Nephron progenitor cell (in vitro differentiated cells): ENCODE measurements at regions not wholly inside any gene's neighbourhood (a gene's known extent, or its start where the extent isn't known, plus 50 kb on each side); places are given as distances from the start of the nearest gene placed in this dataset.

ENCODE experiments used
- DNase-seq: peaks from one replicate; pipeline ENCODE4 v3.0.0; 2021
- H3K27ac Mint-ChIP-seq: 2 replicates; pipeline ENCODE4 v1.8.0; 2021; ENCODE audit warnings: mild to moderate bottlenecking, moderate library complexity, mixed read lengths
- H3K27me3 Mint-ChIP-seq: 2 replicates; pipeline ENCODE4 v1.8.0; 2021; ENCODE audit warnings: mild to moderate bottlenecking, low read depth, mixed read lengths; ENCODE audit not compliant: poor library complexity
- H3K36me3 Mint-ChIP-seq: 2 replicates; pipeline ENCODE4 v1.8.0; 2021; ENCODE audit warnings: low read depth, mixed read lengths
- H3K4me1 Mint-ChIP-seq: 2 replicates; pipeline ENCODE4 v1.8.0; 2021; ENCODE audit warnings: mixed read lengths
- H3K4me3 Mint-ChIP-seq: 2 replicates; pipeline ENCODE4 v1.8.0; 2021; ENCODE audit warnings: mild to moderate bottlenecking, moderate library complexity, mixed read lengths
- H3K9me3 Mint-ChIP-seq: 2 replicates; pipeline ENCODE4 v1.8.0; 2021; ENCODE audit warnings: mild to moderate bottlenecking, moderate library complexity, mixed read lengths
- TF ChIP-seq, protein P1 (sequence below): fragments of 200-600 bp; sonication (generic); IDR thresholded peaks from 2 replicates; pipeline ENCODE4 v1.5.0; 2021; ENCODE audit warnings: antibody characterized with exemption

GRCh38 chr9:1256178-1256577, 206.0 kb downstream of the DMRT2 start:
- Mint-ChIP-seq H3K9me3 (peaks cover 55% of the 10 kb centered on the region), H3K36me3 (no peaks in the 10 kb centered on the region), H3K4me3 (no peak overlapping the region), H3K27me3 (peaks cover 3% of the 10 kb centered on the region), H3K27ac (no peak overlapping the region), H3K4me1 (no peaks in the 10 kb centered on the region)
- TF ChIP-seq, protein P1, sequence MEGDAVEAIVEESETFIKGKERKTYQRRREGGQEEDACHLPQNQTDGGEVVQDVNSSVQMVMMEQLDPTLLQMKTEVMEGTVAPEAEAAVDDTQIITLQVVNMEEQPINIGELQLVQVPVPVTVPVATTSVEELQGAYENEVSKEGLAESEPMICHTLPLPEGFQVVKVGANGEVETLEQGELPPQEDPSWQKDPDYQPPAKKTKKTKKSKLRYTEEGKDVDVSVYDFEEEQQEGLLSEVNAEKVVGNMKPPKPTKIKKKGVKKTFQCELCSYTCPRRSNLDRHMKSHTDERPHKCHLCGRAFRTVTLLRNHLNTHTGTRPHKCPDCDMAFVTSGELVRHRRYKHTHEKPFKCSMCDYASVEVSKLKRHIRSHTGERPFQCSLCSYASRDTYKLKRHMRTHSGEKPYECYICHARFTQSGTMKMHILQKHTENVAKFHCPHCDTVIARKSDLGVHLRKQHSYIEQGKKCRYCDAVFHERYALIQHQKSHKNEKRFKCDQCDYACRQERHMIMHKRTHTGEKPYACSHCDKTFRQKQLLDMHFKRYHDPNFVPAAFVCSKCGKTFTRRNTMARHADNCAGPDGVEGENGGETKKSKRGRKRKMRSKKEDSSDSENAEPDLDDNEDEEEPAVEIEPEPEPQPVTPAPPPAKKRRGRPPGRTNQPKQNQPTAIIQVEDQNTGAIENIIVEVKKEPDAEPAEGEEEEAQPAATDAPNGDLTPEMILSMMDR: no peak
- no peak for DNase-seq

GRCh38 chr9:1261266-1261665, 211.1 kb downstream of the DMRT2 start:
- H3K9me3 Mint-ChIP-seq: peaks cover 70% of the 10 kb centered on the region
- TF ChIP-seq, protein P1: no peak
- H3K27me3 Mint-ChIP-seq: peaks cover 3% of the 10 kb centered on the region
- DNase-seq: no peak
- H3K4me1 Mint-ChIP-seq: no peaks in the 10 kb centered on the region
- no peak overlapping the region for H3K27ac Mint-ChIP-seq
- no peak overlapping the region for H3K4me3 Mint-ChIP-seq
- no peaks in the 10 kb centered on the region for H3K36me3 Mint-ChIP-seq

DNA sequence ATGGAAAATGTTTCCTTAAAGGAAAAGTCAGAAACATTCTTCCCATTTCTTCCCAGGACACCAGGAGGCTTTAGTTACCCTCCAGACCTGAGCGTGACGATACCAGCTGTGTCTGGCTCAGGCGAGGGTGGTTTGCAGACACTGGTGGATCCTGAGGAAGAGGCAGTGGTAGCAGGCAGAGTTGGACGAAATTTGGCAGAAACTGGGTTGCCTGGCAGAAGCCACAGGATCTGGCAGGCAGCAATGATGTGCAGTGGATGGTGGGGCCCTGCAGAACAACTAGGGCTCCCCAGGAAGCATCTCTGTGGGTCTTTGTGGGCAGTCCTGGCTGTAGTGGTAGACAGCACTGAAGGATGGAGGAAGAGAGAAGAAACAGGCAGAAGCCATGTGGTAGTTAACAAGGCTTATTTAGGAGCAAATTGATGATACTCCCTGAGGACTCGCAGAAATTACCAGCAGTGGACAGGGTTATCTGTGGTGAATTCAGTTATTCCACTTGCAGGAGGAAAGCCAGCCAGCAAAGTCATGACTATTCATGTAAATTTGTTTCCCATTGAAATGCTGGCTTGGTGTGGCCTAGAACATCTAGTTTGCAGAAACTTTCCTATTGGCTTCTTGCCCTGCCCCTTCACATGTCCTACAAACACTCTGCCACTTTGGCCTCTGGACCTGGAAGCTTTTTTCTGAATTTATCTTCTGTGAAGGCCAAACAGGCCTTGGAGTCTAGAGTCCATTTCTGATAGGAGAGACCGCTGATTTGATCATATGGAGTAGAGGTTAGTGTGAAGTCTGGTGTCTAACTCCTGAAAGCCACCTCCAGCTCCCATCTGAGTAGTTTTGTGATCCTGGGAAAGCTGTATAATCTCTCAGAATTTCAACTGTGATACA, 212.0 kb downstream of the DMRT2 start:
- Mint-ChIP-seq H3K36me3 (no peaks in the 10 kb centered on the region), H3K27ac (no peak overlapping the region), H3K9me3 (peaks cover 70% of the 10 kb centered on the region), H3K4me1 (no peaks in the 10 kb centered on the region), H3K27me3 (peaks cover 3% of the 10 kb centered on the region), H3K4me3 (no peak overlapping the region)
- DNase-seq: no peak
- TF ChIP-seq, protein P1: no peak

DNA sequence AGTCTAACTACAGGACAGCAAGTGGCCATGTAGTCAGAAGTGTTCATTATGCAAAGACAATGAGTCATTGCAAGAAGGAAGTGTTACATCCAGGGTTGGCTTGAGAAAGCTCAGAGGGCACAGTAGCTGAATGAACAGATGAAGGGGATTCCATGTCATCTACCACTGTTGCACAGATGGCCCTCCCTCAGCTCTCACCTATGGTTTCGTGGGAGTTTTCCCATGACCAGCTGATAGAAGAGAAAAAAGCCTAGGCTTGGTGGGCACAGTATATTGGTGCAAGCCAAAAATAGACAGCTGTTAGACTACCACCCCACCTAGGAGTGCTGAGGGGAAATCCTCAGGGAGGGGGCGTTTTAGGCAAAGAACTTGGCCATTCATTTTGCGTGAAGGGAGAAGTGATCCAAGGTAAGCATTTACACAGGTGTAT, 217.0 kb downstream of the DMRT2 start:
- H3K36me3 Mint-ChIP-seq: no peaks in the 10 kb centered on the region
- no peak overlapping the region for H3K4me3 Mint-ChIP-seq
- peaks cover 76% of the 10 kb centered on the region for H3K9me3 Mint-ChIP-seq
- no peak for DNase-seq
- no peaks in the 10 kb centered on the region for H3K4me1 Mint-ChIP-seq
- H3K27me3 Mint-ChIP-seq: peaks cover 10% of the 10 kb centered on the region
- H3K27ac Mint-ChIP-seq: no peak overlapping the region
- TF ChIP-seq, protein P1: no peak

- Mint-ChIP-seq H3K9me3 (peaks cover 72% of the 10 kb centered on the region), H3K27me3 (peaks cover 10% of the 10 kb centered on the region), H3K27ac (no peak overlapping the region), H3K4me3 (no peak overlapping the region), H3K4me1 (no peaks in the 10 kb centered on the region), H3K36me3 (no peaks in the 10 kb centered on the region)
- DNase-seq: no peak
- TF ChIP-seq, protein P1: no peak
Measured at GRCh38 chr9:1267581-1267980, 217.4 kb downstream of the DMRT2 start.
